ENCODE measurements at regions not wholly inside any gene's neighbourhood (a gene's known extent, or its start where the extent isn't known, plus 50 kb on each side); places are given as distances from the start of the nearest gene placed in this dataset.
"Not testable (repeated sequence)": the region's sequence is repeated elsewhere in the genome, so short reads cannot be mapped to it uniquely, and the experiment has no call there.

DNA sequence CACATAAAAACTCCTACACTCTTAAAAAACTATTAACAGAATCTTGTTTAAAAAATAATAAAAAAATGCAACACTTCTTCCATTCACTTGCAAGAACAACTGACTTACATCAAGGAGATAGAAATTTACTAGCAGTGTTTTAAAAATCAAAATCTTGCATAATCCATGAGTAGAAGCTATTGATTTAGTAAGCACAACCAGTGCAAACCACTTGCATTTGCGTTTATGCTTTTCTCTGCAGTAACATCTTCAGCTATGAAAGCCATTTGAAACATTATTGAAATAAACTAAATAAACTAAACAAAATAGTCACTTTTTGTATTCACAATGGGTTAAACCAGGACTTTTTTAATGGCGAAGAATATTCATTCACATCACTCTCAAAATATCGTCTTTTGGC lies 389.2 kb upstream of the EMCN start:
- DNase-seq (ENCODE audit: low spot score): no peak

DNA sequence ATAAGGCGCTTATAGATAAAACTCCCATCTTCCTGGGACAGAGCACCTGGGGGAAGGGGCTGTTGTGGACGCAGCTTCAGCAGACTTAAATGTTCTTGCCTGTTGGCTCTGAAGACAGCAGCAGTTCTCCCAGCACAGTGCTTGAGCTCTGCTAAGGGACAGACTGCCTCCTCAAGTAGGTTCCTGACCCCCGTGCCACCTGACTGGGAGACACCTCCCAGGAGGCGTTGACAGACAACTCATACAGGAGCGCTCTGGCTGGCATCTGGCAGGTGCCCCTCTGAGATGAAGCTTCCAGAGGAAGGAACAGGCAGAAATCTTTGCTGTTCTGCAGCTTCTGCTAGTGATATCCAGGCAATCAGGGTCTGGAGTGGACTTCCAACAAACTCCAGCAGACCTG lies 383.1 kb upstream of the EMCN start:
- not testable (repeated sequence) for DNase-seq (ENCODE audit: low spot score)

DNA sequence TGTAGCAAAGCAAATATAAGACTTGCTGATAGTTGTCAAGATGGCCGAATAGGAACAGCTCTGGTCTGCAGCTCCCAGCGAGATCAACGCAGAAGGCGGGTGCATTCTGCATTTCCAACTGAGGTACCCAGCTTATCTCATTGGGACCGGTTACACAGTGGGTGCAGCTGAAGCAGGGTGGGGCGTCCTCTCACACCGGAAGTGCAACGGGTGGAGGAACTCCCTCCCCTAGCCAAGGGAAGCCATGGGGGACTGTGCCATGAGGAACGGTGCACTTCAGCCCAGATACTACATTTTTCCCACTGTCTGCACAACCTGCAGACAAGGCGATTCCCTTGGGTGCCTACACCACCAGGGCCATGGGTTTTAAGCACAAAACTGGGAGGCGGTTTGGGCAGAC lies 382.3 kb upstream of the EMCN start:
- no peak for DNase-seq (ENCODE audit: low spot score)

DNA sequence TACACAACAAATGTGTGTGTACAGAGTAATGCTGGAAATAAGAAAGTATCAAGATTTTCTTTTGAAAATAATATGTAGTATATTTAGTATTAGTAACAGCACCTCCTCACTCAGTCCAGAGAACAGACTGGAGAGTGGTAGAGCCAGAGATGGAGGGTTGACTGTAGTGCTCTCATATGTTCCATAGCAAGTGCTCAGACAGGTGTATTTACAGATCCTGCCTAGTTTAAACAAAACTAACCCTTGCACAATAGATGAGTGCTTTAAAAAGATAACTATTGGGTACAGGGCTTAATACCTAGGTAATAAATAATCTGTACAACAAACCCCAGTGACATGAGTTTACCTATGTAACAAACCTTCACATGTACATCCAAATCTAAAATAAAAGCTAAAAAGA lies 381.0 kb upstream of the EMCN start:
- DNase-seq (ENCODE audit: low spot score): peak; percentile 4

DNA sequence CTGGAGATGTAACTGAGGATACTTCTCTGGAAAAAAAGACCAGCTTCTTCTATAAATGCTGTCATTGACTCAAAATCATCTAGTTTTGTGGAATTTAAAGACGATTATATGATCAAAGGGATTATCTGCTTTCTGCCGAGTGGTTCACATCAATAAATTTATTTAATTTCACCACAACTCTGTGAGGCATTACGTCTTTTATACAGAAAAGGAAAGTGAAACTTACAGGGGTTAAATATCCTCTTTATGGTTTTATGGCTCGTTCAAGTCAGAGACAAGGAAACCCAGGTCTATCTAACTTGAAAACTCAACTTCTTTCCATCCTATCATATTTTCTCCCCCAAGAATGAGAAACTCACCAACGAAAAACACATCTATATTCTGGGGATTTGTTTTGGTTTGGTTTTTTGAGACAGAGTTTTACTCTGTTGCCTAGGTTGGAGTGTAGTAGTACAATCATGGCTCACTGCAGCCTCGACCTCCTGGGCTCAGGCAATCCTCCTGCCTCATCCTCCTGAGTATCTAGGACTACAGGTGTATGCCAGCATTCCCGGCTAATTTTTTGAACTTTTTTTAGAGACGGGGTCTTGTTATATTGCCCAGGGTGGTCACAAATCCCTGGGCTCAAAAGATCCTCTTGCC lies 377.9 kb upstream of the EMCN start:
- no peak for DNase-seq (ENCODE audit: low spot score)

DNA sequence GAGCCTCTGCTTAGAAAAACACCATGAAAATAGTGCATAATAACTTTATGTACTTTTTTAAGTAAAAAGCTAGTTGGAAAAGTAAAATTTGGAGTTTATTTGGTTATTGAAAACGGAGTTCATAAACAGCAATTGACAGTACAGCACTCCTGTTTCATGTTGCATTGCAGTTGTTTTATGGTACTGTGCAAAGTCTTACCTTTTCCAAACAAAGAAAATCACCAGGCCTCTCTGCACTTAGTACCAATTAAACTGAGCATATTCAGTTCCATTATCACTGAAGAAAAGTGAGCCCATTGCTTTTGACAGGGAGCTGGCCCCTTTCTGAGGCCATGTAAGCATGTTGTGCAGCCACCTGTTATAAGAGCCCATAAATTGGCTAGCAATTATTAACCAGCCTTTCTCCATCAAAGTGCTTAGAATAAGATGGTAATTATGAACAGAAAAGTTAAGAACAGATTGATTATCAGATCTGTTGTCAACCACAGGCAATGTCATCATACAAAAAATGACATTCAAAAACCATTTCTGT lies 376.6 kb upstream of the EMCN start:
- peak; percentile 3 for DNase-seq (ENCODE audit: low spot score)

DNA sequence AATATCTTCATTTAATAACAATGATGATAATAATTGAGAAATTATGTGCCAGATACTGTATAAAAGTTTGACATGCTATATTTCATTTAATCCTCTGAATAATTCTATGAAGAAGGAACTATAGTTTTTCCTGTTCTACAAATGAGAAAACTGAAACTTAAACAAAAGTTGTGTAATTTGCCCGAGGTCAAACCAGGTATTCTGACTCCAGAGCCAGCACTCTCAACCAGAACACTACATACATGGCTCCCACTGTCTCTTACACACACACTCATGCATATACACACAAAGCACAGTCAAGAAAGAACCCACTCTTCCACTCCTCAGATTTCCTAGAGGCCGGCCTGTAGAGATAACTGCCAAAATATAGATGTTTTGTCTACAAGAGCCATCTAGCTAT lies 374.0 kb upstream of the EMCN start:
- DNase-seq (ENCODE audit: low spot score): no peak

DNA sequence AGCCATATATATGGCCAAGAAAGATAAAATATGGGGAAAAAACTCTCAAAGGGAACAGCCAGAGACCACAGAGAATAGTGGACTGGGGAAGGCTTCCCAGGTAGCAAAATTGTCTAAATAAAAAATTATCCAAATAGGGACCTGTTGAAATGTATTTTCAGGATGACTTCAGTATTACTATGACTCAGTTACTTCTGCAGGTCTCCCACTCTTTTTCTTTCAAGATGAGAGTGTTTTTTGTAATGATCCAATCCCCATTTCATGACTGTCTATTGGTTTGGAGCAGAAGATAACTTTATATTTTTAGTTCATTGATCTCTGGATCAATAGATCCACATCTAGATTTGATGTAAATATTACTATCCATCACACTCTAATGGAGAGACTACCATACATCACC lies 372.1 kb upstream of the EMCN start:
- no peak for DNase-seq (ENCODE audit: low spot score)

DNA sequence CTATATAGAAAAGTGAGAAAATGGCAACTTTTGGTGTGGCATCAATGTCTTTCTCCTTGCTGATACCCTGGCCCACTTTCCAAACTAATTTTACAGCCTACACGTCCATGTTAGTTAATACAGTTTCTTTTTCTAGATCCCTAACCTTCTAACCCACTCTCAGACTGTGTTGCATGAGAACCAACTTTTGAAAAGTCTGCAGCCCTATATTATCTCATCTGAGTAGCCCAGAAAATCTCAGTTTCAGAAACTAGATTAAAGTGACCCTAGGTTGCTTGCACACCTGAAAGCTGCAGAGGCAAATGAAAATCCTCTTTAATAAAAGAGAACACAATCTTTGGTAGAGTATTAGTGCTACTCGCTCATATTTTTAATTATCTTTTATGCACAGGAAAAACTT lies 371.6 kb upstream of the EMCN start:
- DNase-seq (ENCODE audit: low spot score): no peak

DNA sequence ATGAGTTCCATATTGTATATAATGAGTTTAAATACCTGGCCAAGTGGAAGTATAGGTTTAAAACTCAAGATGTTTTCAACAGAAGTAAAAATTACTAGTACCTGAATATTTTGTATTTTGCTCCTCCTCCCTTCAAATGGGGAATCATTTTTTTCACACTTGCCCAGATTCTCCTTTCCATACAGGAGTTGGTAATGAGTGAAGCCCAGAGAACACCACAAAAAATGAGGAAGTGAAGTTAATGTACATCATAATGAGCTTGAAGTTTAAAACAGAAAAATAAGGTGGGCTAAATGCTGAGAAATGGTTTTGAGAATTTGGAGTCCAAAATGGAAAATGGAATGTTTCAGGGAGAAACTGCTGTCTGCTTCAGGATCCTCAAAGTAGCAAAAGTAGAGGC lies 364.8 kb upstream of the EMCN start:
- no peak for DNase-seq (ENCODE audit: low spot score)

DNA sequence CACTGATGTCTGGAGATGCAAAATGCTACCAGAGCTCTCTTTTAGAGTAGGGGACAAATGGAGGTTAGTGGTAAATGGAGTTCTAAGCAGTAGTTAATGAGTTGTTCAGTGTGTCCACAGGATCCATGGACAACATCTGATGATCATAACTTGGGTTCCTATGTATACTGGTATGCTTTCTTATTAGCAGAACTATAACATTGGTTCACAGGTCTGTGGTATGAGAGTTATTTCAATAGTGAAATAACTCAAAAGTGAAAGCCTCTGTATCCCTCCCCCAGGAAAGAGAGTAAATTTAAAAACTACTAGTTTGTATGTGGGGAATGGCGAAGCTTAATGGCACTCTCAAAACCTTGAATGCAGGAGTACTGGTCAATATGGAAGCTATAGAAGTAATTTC lies 363.5 kb upstream of the EMCN start:
- no peak for DNase-seq (ENCODE audit: low spot score)

DNA sequence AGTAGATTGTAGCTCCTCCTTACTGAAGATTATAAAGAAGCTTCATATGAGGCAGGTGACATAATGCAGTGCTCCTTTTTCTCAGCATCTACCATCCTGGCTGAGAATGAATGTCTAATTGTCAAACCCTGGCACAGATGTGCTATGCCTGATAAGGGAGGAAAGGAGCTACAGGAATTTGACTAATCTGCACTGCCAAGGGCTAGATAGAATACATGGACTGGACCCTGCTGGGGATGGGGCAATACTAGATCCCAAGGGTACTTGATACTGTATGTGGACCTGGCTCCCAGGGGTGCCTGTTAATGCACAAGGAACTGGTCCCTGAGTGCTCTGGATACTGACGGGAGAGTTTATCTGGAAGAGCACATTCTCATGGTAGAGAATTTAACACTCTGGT lies 362.2 kb upstream of the EMCN start:
- no peak for DNase-seq (ENCODE audit: low spot score)

DNA sequence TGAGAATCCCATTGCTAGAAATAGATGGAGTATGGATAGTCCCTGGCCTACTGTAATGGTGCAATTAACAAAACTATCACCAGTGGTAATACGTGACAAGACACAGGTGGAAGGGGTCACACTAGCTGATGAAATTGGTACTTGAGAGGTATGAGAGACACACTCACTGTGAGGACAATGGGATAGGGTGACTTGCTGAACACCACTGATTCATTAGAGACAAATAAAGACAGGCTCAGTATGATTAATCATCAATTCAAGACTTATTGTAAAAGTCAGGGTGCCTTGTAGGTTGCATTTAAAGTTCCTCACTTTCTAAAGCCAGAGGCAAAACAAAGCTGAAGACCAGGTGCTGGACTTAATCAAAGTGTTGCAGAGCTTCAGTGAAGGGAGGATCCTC lies 361.6 kb upstream of the EMCN start:
- no peak for DNase-seq (ENCODE audit: low spot score)

DNA sequence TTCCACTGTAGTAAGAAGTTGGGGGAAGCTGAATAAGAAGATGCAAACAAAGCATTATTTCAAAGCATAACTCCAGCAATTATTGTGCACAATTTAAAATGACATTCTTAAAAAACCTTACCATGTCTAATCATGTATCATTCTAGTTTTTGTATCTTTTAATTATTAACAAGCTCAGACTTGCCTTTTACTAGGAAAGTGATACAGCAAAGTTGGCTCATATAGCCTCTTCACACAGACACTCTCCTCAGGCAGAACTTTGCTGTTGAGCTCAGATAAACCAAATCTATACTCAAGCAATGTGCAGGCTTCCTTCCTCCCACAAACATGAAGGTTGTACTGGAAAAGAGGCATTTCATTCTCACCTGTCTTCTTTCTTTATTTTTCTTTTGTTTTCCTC lies 358.7 kb upstream of the EMCN start:
- no peak for DNase-seq (ENCODE audit: low spot score)

DNA sequence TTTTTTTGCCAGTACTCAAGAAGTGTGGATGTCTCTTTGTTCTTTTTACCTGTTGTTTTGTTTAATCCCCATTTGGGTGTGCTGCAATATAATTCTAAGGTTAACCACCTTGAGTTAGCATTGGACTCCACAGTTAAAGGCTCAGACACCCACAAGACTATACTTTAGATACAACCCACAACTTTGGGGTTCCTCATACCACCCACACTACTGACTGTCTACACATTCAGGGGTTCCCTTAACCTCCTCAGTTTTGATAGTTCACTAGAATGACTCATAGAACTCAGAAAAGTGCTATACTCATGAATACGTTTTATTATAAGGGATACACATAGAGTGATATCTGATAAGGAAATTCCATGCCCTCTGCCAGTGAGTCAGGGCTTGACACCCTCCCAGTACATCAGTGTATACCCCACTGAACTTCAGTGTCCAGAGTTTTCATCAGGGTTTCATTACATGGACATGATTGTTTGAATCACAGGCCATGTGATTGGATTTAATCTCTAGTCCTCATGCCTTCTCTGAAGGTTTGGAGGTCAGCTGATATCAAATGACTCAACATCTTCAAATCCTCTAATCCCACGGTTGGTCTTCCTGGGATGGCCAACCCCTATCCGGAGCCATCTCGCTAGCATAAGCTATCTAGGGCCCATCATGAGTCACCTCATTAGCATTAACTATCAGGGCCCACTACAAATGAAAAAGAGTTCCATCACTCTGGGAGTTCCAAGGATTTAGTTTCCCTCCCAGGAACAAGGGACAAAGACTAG lies 357.7 kb upstream of the EMCN start:
- no peak for DNase-seq (ENCODE audit: low spot score)

DNA sequence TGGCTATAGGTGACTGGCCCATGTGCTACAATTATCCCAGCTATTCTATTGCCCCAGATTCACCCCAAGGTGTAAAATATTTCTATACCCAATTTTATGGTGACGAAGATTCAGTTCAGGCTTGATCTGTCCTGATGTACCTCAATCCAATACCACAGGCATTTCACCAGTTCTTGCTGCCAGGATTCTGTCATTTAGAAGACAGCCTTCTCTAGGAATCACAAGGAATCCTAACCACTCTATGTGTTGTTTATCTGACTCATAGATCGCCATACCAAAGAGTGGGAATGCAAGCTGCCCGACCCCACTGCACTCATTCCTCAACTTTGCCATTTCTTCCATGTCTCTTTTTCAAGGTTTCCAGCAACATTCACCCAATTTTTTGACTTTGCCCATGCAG lies 355.0 kb upstream of the EMCN start:
- DNase-seq (ENCODE audit: low spot score): no peak

DNA sequence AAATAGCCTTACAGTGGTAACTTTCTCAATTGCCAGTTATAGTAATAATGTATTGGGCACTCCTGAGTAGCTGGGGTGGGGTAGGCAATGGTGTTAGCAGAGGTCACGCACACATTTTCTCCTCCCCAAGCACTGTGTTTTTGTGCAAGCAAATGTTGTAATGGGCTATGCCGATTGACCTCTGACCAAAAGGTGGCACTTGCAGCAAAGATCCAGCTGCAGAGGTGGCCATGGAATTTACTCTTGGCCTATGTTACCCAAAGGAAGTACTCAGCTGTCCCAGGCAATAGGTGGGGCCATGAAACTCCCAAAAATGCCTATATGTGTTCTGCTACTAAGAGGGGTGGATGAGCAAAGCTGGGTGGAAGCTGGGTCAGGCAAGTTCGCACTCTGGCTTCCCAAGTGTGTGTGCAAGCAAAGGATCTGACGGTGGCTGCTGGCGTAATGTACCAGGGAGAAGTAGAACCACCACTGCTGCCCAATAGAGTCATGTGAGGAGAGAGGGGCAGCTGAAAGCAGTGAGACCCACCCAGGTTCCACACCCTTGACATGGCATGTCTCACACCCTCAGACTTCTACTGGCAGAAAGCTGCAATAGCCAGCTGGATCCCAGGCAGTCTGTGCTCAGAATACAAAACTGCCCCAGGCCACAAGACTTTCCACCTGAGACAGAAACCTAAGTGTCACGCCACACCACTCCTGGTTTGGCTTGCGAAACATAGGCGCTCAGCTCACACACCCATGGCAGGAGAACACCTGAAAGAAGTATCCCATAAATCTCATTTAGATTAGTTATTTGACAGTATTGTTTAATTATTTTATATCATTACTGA lies 353.3 kb upstream of the EMCN start:
- DNase-seq (ENCODE audit: low spot score): no peak

DNA sequence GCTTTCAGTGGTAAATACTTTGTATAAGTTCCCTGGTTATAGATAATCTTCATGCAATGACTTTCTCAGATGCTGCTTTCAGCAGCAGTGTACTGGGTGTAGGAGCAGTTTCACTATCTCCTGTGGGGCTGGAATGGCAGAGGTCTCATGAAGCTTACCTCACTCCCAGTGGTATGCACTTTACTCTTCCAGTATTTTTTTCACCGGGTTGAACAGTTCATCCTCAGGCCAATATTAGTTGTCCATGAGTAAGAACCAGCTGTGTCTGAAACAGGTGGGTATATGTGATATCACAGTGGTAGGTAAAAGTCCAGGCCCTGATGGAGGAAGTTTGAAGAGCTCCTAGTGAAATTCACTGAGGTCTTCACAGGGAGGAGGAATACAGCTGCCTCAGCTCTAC lies 351.5 kb upstream of the EMCN start:
- no peak for DNase-seq (ENCODE audit: low spot score)

DNA sequence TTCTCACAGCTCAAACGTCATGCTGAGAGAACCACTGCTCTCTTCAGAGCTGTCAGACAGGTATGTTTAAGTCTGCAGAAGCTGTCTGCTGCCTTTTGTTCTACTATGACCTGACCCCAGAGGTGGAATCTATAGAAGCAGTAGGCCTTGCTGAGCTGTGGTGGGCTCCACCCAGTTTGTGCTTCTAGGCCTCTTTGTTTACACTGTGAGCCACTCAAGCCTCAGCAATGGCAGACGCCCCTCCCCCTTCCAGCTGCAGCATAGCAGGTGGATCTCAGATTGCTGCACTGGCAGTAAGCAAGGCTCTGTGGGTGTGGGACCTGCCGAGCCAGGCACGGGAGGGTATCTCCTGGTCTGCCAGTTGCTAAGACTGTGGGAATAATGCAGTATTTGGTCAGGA lies 350.5 kb upstream of the EMCN start:
- DNase-seq (ENCODE audit: low spot score): not testable (repeated sequence)

DNA sequence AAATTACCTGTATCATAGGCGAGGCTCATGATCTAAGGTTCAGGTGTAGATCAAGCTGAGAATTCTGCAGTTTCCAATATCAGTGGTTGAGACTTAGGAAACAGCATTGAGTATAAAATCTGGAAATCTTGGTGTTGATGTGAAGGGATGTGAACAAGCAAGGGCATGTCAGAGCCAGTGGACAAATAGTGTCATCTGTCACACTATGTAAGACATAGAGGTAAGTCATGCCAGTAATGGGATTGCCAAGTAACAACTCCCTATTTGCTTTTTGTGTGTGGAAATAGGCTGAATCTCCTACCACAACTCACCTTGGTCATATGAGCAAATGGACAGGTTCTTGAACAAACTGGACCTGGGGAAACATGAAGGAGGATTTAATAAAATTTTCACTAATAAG lies 334.5 kb upstream of the EMCN start:
- DNase-seq (ENCODE audit: low spot score): no peak

DNA sequence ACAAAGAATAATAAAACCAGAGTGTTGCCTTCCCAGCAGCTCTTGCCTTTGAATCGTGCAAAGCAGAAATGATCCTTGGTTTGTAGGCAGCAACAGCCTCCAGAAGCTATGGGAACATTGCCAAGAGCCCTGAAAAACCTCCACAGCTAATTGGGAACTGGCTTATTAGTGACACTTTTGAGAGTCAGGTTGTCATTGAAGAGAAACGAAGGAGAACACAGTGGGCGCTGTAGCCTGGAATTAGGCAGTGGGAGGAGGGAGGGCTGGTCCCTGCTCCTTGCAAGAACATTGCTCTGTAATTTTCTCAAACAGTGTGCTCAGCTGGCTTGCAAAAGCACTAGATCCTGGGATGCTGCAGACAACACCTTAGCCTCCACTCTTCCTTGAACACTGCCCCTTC lies 331.5 kb upstream of the EMCN start:
- DNase-seq (ENCODE audit: low spot score): no peak

DNA sequence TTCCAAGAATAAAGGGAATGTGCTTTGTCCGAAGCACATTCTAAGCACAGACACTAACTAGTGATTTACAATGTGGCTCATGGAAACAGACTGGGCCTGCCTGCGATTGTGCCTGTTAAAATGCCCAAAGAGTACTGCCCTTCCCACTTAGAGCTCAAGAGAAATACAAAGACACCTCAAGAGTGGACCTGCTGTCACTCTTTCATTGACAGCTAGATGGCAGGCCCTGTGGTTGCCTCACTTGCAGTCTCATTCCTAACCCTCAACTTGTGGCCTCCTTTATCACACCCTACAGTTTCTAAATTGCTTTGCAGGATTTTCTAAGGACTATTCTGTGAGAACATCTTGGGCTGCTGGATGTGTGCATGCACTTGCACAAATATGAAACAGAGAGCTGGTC lies 331.0 kb upstream of the EMCN start:
- no peak for DNase-seq (ENCODE audit: low spot score)

DNA sequence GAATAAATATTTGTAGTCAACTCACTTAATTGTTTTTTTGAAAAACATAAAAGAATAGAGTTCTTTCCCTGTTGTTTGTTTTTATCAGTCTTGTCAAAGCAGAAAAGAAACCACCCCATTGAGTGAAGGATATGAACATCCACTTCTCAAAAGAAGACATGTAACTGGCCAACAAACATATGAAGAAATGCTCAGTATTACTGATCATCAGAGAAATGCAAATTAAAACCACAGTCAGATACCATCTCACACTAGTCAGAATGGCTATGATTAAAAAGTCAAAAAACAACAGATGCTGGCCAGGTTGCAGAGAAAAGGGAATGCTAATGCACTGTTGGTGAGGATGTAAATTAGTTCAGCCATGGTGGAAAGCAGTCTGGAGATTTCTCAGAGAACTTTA lies 326.1 kb upstream of the EMCN start:
- DNase-seq (ENCODE audit: low spot score): no peak
